ENCODE measurements at regions not wholly inside any gene's neighbourhood (a gene's known extent, or its start where the extent isn't known, plus 50 kb on each side); places are given as distances from the start of the nearest gene placed in this dataset.

- WGBS, 2 donors = 70 to 74% methylated on average over 1 of the region's 1 CpG
- no peak for TF ChIP-seq CTCF (IDR thresholded peaks at IDR 0.05)
- no peak for TF ChIP-seq POLR2A (IDR thresholded peaks at IDR 0.05)
- intact Hi-C loops (cut with DNase I; ENCODE audit: low total_unique reads) = no loop called here
Measured at GRCh38 chr2:139380051-139380450, 599.9 kb upstream of the NXPH2 start.

GRCh38 chr2:139378373-139378772 is 598.2 kb upstream of the NXPH2 start:
- Histone ChIP-seq H3K4me3 (no peak overlapping the region), H3K27ac (no peak overlapping the region), H3K9me3 (no peaks in the 10 kb centered on the region), H3K4me1 (no peaks in the 10 kb centered on the region), H3K36me3 (ENCODE audit: low read depth, missing control alignments) (no peaks in the 10 kb centered on the region), H3K27me3 (no peaks in the 10 kb centered on the region)
- 81 to 91% methylated on average over 3 of the region's 3 CpGs for WGBS, 2 donors
- no peak for TF ChIP-seq CTCF (IDR thresholded peaks at IDR 0.05)
- TF ChIP-seq POLR2A (IDR thresholded peaks at IDR 0.05) = no peak
- intact Hi-C loops (cut with DNase I; ENCODE audit: low total_unique reads) = no loop called here
- no peak for DNase-seq

More at GRCh38 chr2:139380051-139380450, 599.9 kb upstream of the NXPH2 start:
- Histone ChIP-seq H3K27me3 (no peaks in the 10 kb centered on the region), H3K27ac (no peak overlapping the region), H3K9me3 (no peaks in the 10 kb centered on the region), H3K36me3 (ENCODE audit: low read depth, missing control alignments) (no peaks in the 10 kb centered on the region), H3K4me1 (no peaks in the 10 kb centered on the region), H3K4me3 (no peak overlapping the region)
- no peak for DNase-seq

- no peak for DNase-seq
- no peak for TF ChIP-seq POLR2A (IDR thresholded peaks at IDR 0.05)
- TF ChIP-seq CTCF (IDR thresholded peaks at IDR 0.05) = no peak
- H3K27ac ChIP-seq = no peak overlapping the region
- no peak overlapping the region for H3K4me3 ChIP-seq
- no peaks in the 10 kb centered on the region for H3K9me3 ChIP-seq
- no peaks in the 10 kb centered on the region for H3K36me3 ChIP-seq (ENCODE audit: low read depth, missing control alignments)
- H3K27me3 ChIP-seq = no peaks in the 10 kb centered on the region
- WGBS, 2 donors = 72 to 78% methylated on average over 4 of the region's 4 CpGs
- H3K4me1 ChIP-seq = no peaks in the 10 kb centered on the region
- intact Hi-C loops (cut with DNase I; ENCODE audit: low total_unique reads) = no loop called here
Measured at GRCh38 chr2:139374296-139374850, 594.2 kb upstream of the NXPH2 start.

GRCh38 chr2:139369423-139370409 is 589.5 kb upstream of the NXPH2 start:
- Histone ChIP-seq H3K4me1 (no peaks in the 10 kb centered on the region), H3K27me3 (no peaks in the 10 kb centered on the region), H3K4me3 (no peak overlapping the region), H3K36me3 (ENCODE audit: low read depth, missing control alignments) (no peaks in the 10 kb centered on the region), H3K9me3 (no peaks in the 10 kb centered on the region), H3K27ac (no peak overlapping the region)
- DNase-seq = no peak
- 82% methylated on average over 4 of the region's 4 CpGs for WGBS, 2 donors
- intact Hi-C loops (cut with DNase I; ENCODE audit: low total_unique reads) = no loop called here
- TF ChIP-seq CTCF (IDR thresholded peaks at IDR 0.05) = no peak
- no peak for TF ChIP-seq POLR2A (IDR thresholded peaks at IDR 0.05)

Data from testis (tissue), 2 donors.